Astrocyte of the cerebellum (primary cell): ENCODE measurements at regions not wholly inside any gene's neighbourhood (a gene's known extent, or its start where the extent isn't known, plus 50 kb on each side); places are given as distances from the start of the nearest gene placed in this dataset.

ENCODE experiments used
- DNase-seq: peaks from one replicate; pipeline ENCODE4 v3.0.0-alpha.2; 2011; ENCODE audit warnings: low read depth
- H3K4me3 ChIP-seq: 2 replicates; pipeline ENCODE4 v1.5.1; 2011; ENCODE audit warnings: mild to moderate bottlenecking, low read depth, low read length, moderate library complexity
- CTCF ChIP-seq: IDR thresholded peaks from 2 replicates; pipeline ENCODE4 v1.5.1; 2012; ENCODE audit warnings: low read length, low read depth, moderate library complexity, mild to moderate bottlenecking; ENCODE audit errors: missing control alignments
- in situ Hi-C: cut with HindIII; loops from 2 replicates; pipeline ENCODE4 v1.10.0; 2017; ENCODE audit warnings: low sequenced_read_pairs

- no peak for TF ChIP-seq CTCF
- no peak for DNase-seq
- in situ Hi-C loops: loop anchor here (25.0 kb wide), 2 partner anchors 547 to 1172 kb away; no protein-coding TSS in a partner anchor
Measured at GRCh38 chr10:44858988-44859387, 52.1 kb upstream of the TMEM72 start.

GRCh38 chr10:44859546-44860285 lies 51.4 kb upstream of the TMEM72 start:
- no peak overlapping the region for H3K4me3 ChIP-seq
- DNase-seq: no peak
- in situ Hi-C loops: loop anchor here (25.0 kb wide), 2 partner anchors 547 to 1172 kb away; no protein-coding TSS in a partner anchor
- TF ChIP-seq CTCF: no peak

More at GRCh38 chr10:44858988-44859387, 52.1 kb upstream of the TMEM72 start:
- H3K4me3 ChIP-seq: no peak overlapping the region

- in situ Hi-C loops: loop anchor here (25.0 kb wide), 2 partner anchors 549 to 1174 kb away; no protein-coding TSS in a partner anchor
- no peak for TF ChIP-seq CTCF
- no peak overlapping the region for H3K4me3 ChIP-seq
- DNase-seq: no peak
Measured at GRCh38 chr10:44860811-44861736, 50.1 kb upstream of the TMEM72 start.
